CD4-positive, CD25-positive, alpha-beta regulatory T cell (primary cell): ENCODE measurements at regions not wholly inside any gene's neighbourhood (a gene's known extent, or its start where the extent isn't known, plus 50 kb on each side); places are given as distances from the start of the nearest gene placed in this dataset.
A peak's percentile ranks its signal among the peaks of the same experiment; 100 is the strongest.

Source experiments
- ATAC-seq, 2 donors: fragments of 150-1000 bp; cut with Tn5 transposase; one replicate each; pipeline ENCODE4 v1.10.0; 2021; ENCODE audit warnings: low read depth in 2 of 2, moderate number of reproducible peaks in 2 of 2, moderate library complexity in 1 of 2
- DNase-seq, 3 donors: peaks; one replicate each; pipeline versions ENCODE4 v3.0.0 to v3.0.0-alpha.2; 2012 to 2022; ENCODE audit warnings: mixed read lengths in 1 of 3
- H3K27ac ChIP-seq: one replicate; pipeline ENCODE4 v1.7.0; 2013; ENCODE audit warnings: mild to moderate bottlenecking, low read length; ENCODE audit not compliant: insufficient read depth, poor library complexity, severe bottlenecking
- H3K27me3 ChIP-seq: one replicate; pipeline ENCODE4 v1.7.0; 2013; ENCODE audit warnings: low read length; ENCODE audit not compliant: control insufficient read depth, insufficient read depth
- H3K36me3 ChIP-seq: one replicate; pipeline ENCODE4 v1.7.0; 2013; ENCODE audit warnings: mild to moderate bottlenecking, low read length, moderate library complexity; ENCODE audit not compliant: control insufficient read depth, insufficient read depth
- H3K4me1 ChIP-seq: 2 replicates; pipeline ENCODE4 v1.7.0; 2013; ENCODE audit warnings: mild to moderate bottlenecking, low read length; ENCODE audit not compliant: insufficient read depth, control insufficient read depth, poor library complexity, severe bottlenecking
- H3K4me3 ChIP-seq: one replicate; pipeline ENCODE4 v1.7.0; 2013; ENCODE audit warnings: low read depth, mild to moderate bottlenecking, low read length, moderate library complexity
- H3K9me3 ChIP-seq, 2 experiments: 1 replicate in 1 of 2; 2 replicates in 1 of 2; pipeline ENCODE4 v1.7.0; 2013; ENCODE audit warnings: low read length in 2 of 2, mild to moderate bottlenecking in 1 of 2, moderate library complexity in 1 of 2; ENCODE audit not compliant: control insufficient read depth in 2 of 2
- H3K27ac Mint-ChIP-seq, 3 donors: one replicate each; pipeline ENCODE4 v1.8.0; 2020 to 2022; ENCODE audit warnings: mild to moderate bottlenecking in 3 of 3, mixed read lengths in 3 of 3, moderate library complexity in 2 of 3
- H3K27me3 Mint-ChIP-seq: one replicate; pipeline ENCODE4 v1.8.0; 2022; ENCODE audit warnings: mild to moderate bottlenecking, mixed read lengths
- H3K36me3 Mint-ChIP-seq: one replicate; pipeline ENCODE4 v1.8.0; 2020; ENCODE audit warnings: mixed read lengths
- H3K4me1 Mint-ChIP-seq, 4 donors: one replicate each; pipeline ENCODE4 v1.8.0; 2020 to 2022; ENCODE audit warnings: mixed read lengths in 4 of 4, mild to moderate bottlenecking in 1 of 4
- H3K4me3 Mint-ChIP-seq, 4 donors: one replicate each; pipeline ENCODE4 v1.8.0; 2020 to 2022; ENCODE audit warnings: mild to moderate bottlenecking in 4 of 4, mixed read lengths in 4 of 4, moderate library complexity in 3 of 4
- H3K9me3 Mint-ChIP-seq, 7 donors: one replicate each; pipeline ENCODE4 v1.8.0; 2020 to 2022; ENCODE audit warnings: mixed read lengths in 7 of 7, mild to moderate bottlenecking in 3 of 7, moderate library complexity in 2 of 7

- Mint-ChIP-seq H3K36me3 (no peaks in the 10 kb centered on the region), H3K27me3 (peaks cover 14% of the 10 kb centered on the region), H3K4me3 (no peak overlapping the region), H3K9me3 (peaks cover 0 to 7% (median 0%) of the 10 kb centered on the region in 7 donors), H3K27ac (no peak overlapping the region), H3K4me1 (peaks cover 0 to 10% (median 1%) of the 10 kb centered on the region in 4 donors)
- Histone ChIP-seq H3K9me3 (no peaks in the 10 kb centered on the region), H3K4me1 (no peaks in the 10 kb centered on the region), H3K27ac (no peak overlapping the region), H3K36me3 (no peaks in the 10 kb centered on the region), H3K4me3 (no peak overlapping the region), H3K27me3 (peaks cover 14% of the 10 kb centered on the region)
- DNase-seq (no peak), ATAC-seq (no peak)
These were observed 235.7 kb upstream of the RAB4A start for GRCh38 chr1:229035054-229035747.

DNA sequence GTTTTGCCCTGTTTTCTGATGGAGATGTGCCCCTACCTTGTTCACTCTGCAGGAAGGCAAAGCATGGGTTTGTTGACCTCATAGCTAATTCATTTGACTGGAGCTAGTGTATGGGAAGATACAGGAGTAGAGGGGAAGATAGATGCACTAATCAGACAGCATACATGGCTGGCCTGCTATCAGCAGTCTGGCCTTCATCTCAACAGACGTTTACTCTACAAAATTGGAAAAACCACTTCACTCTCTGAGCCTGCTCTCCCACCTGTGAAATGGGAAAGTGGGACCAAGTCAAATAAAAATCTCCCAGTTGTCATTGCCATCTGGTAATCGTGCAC, 235.2 kb upstream of the RAB4A start:
- ATAC-seq, result no peak
- peak overlapping the region; percentile 4 for H3K4me3 ChIP-seq
- peaks cover 15% of the 10 kb centered on the region for H3K27me3 Mint-ChIP-seq
- peaks cover 0 to 10% (median 1%) of the 10 kb centered on the region in 4 donors for H3K4me1 Mint-ChIP-seq
- no peak overlapping the region for H3K27ac Mint-ChIP-seq
- peaks cover 0 to 9% (median 0%) of the 10 kb centered on the region in 7 donors for H3K9me3 Mint-ChIP-seq
- H3K4me3 Mint-ChIP-seq, result no peak overlapping the region
- no peaks in the 10 kb centered on the region for H3K4me1 ChIP-seq
- no peak for DNase-seq
- H3K36me3 Mint-ChIP-seq, result no peaks in the 10 kb centered on the region
- no peaks in the 10 kb centered on the region for H3K36me3 ChIP-seq
- H3K27me3 ChIP-seq, result peaks cover 18% of the 10 kb centered on the region
- H3K27ac ChIP-seq, result no peak overlapping the region
- no peaks in the 10 kb centered on the region for H3K9me3 ChIP-seq

- H3K36me3 ChIP-seq, result no peaks in the 10 kb centered on the region
- Mint-ChIP-seq H3K9me3 (peaks cover 0 to 6% (median 0%) of the 10 kb centered on the region in 7 donors), H3K4me3 (no peak overlapping the region), H3K27me3 (peaks cover 24% of the 10 kb centered on the region), H3K36me3 (no peaks in the 10 kb centered on the region), H3K27ac (no peak overlapping the region), H3K4me1 (peaks cover 0 to 8% (median 1%) of the 10 kb centered on the region in 4 donors)
- H3K27me3 ChIP-seq, result peaks cover 18% of the 10 kb centered on the region
- H3K9me3 ChIP-seq, result no peaks in the 10 kb centered on the region
- no peaks in the 10 kb centered on the region for H3K4me1 ChIP-seq
- no peak overlapping the region for H3K27ac ChIP-seq
- ATAC-seq, result no peak
- H3K4me3 ChIP-seq, result no peak overlapping the region
- DNase-seq, result no peak
These were observed 233.0 kb upstream of the RAB4A start for GRCh38 chr1:229037806-229038405.

DNA sequence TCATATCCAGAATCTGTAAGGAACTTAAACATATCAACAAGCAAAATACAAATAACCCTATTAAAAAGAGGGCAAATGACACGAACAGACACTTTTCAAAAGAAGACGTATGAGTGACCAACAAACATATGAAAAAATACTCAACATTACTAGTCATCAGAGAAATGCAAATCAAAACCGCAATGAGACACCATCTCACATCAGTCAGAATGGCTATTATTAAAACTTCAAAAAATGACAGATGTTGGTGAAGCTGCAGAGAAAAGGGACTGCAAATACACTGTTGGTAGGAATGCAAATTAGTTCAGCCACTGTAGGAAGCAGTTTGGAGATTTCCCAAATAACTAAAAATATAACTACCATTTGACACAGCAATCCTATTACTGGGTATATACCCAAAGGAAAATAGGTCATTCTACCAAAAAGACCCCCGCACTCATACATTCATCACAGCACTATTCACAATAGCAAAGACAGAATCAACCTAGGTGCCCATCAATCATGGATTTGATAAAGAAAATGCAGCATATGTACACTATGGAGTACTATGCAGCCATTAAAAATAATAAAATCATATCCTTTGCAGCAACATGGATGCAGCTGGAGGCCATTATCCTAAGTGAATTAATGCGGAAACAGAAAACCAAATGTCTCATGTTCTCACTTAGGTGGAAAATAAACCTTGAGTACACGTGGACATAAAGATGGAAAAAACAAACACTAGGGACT, 230.1 kb upstream of the RAB4A start:
- H3K27ac Mint-ChIP-seq, result no peak overlapping the region
- Histone ChIP-seq H3K36me3 (no peaks in the 10 kb centered on the region), H3K4me1 (no peaks in the 10 kb centered on the region), H3K4me3 (no peak overlapping the region), H3K27me3 (peaks cover 18% of the 10 kb centered on the region), H3K9me3 (no peaks in the 10 kb centered on the region), H3K27ac (no peak overlapping the region)
- ATAC-seq, result no peak
- no peaks in the 10 kb centered on the region for H3K36me3 Mint-ChIP-seq
- H3K4me3 Mint-ChIP-seq, result no peak overlapping the region
- DNase-seq, result no peak
- peaks cover 0 to 1% (median 0%) of the 10 kb centered on the region in 4 donors for H3K4me1 Mint-ChIP-seq
- H3K9me3 Mint-ChIP-seq, result peaks cover 0 to 8% (median 0%) of the 10 kb centered on the region in 7 donors
- H3K27me3 Mint-ChIP-seq, result peaks cover 38% of the 10 kb centered on the region

- no peak overlapping the region for H3K4me3 ChIP-seq
- Mint-ChIP-seq H3K36me3 (no peaks in the 10 kb centered on the region), H3K27me3 (peaks cover 38% of the 10 kb centered on the region), H3K4me3 (no peak overlapping the region), H3K4me1 (no peaks in the 10 kb centered on the region), H3K9me3 (peaks cover 0 to 10% (median 0%) of the 10 kb centered on the region in 7 donors), H3K27ac (no peak overlapping the region)
- DNase-seq (no peak), ATAC-seq (no peak)
- H3K9me3 ChIP-seq, result no peaks in the 10 kb centered on the region
- H3K27ac ChIP-seq, result no peak overlapping the region
- peaks cover 18% of the 10 kb centered on the region for H3K27me3 ChIP-seq
- H3K36me3 ChIP-seq, result no peaks in the 10 kb centered on the region
- H3K4me1 ChIP-seq, result no peaks in the 10 kb centered on the region
These were observed 229.0 kb upstream of the RAB4A start for GRCh38 chr1:229041946-229042345.

DNA sequence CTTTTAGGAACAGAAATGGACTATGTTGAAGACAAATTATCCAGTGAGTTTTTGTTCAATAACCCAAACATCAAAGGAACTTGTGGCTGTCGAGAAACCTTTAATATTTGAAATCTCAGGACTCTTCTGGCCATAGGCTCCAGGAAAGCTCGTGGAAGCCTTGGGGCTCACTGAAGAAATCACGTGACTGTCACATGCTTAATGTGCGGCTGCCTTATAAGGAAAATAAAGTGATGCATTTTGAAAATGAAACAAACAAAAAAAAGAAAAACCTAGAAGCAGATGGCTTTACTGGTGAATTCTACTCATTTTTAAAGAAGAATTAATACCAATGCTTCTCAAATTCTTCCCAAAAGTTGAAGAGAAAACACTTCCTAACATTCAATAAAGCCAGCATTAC, 228.4 kb upstream of the RAB4A start:
- Histone ChIP-seq H3K4me3 (no peak overlapping the region), H3K27me3 (peaks cover 18% of the 10 kb centered on the region), H3K9me3 (no peaks in the 10 kb centered on the region), H3K36me3 (no peaks in the 10 kb centered on the region), H3K27ac (no peak overlapping the region), H3K4me1 (no peaks in the 10 kb centered on the region)
- no peaks in the 10 kb centered on the region for H3K4me1 Mint-ChIP-seq
- ATAC-seq, result no peak
- no peaks in the 10 kb centered on the region for H3K36me3 Mint-ChIP-seq
- no peak for DNase-seq
- H3K27ac Mint-ChIP-seq, result no peak overlapping the region
- H3K9me3 Mint-ChIP-seq, result peaks cover 0 to 11% (median 0%) of the 10 kb centered on the region in 7 donors
- no peak overlapping the region for H3K4me3 Mint-ChIP-seq
- peaks cover 38% of the 10 kb centered on the region for H3K27me3 Mint-ChIP-seq

- Mint-ChIP-seq H3K9me3 (peaks cover 0 to 11% (median 0%) of the 10 kb centered on the region in 7 donors), H3K36me3 (no peaks in the 10 kb centered on the region), H3K27me3 (peaks cover 38% of the 10 kb centered on the region), H3K4me3 (no peak overlapping the region), H3K4me1 (no peaks in the 10 kb centered on the region), H3K27ac (no peak overlapping the region)
- no peak overlapping the region for H3K4me3 ChIP-seq
- no peaks in the 10 kb centered on the region for H3K36me3 ChIP-seq
- no peaks in the 10 kb centered on the region for H3K4me1 ChIP-seq
- no peaks in the 10 kb centered on the region for H3K9me3 ChIP-seq
- ATAC-seq, result no peak
- DNase-seq, result no peak
- H3K27me3 ChIP-seq, result peaks cover 14% of the 10 kb centered on the region
- H3K27ac ChIP-seq, result no peak overlapping the region
These were observed 227.8 kb upstream of the RAB4A start for GRCh38 chr1:229043115-229043514.
